ENCODE measurements at regions not wholly inside any gene's neighbourhood (a gene's known extent, or its start where the extent isn't known, plus 50 kb on each side); places are given as distances from the start of the nearest gene placed in this dataset.

DNA sequence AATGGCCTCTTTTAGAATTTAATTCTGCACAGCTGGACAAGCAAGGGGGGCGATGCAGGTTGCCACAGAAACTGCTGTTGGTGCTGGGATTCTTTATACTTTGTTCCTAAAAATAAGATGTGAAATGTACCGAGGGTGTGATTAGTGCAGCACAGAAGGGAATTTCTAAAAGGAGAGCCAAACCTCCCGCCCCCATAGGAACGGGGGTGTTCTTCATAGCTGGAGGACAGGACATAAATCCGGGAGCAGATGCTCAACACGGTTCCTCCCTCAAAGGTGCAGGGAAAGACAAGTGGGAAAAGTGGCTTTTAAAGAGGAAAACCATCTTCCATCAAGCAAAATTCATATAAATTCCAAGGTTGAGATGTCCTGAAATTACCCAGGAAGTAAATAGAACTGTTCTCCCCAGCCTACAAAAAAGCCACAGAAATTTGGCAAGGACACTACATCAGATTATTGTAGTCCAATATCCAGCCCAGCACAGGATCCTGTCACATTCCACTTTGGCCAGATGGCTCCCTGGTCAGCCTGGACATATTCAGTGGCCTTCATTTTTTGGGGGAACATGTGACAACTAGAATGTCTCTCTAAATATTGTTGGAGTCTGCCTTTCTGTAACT lies 51.4 kb upstream of the TMX1 start:
- TF ChIP-seq POLR2A (IDR thresholded peaks at IDR 0.05) (no peak), CTCF (IDR thresholded peaks at IDR 0.05) (no peak)

All from adrenal gland (tissue), 5 donors.